HG03039 (cell line): ENCODE measurements at regions not wholly inside any gene's neighbourhood (a gene's known extent, or its start where the extent isn't known, plus 50 kb on each side); places are given as distances from the start of the nearest gene placed in this dataset.

ENCODE experiments used
- ATAC-seq: cut with Tn5 transposase; IDR thresholded peaks from one replicate; pipeline ENCODE4 v1.9.1; 2021; ENCODE audit warnings: mild to moderate bottlenecking, moderate library complexity; ENCODE audit not compliant: unreplicated experiment

DNA sequence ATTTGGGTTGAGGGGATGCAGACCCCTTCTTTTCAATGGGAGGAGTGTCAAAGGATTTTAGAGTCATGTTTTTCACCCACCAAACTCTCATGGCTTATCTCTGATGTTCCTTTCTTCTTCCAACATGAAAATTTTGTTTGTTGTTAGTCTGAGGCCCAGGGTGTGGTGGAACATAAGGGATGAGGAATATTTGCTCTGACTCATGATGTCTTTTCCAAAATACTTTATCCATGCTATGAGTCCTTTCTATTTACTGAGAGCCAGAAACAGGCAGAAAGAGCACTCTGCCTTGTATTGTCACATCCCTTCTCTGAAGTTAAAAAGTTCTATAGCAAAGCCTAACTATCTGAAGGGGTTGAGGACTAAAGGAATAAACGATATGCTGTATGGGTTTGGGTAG is 61.6 kb upstream of the GYPA start:
- no peak for ATAC-seq

DNA sequence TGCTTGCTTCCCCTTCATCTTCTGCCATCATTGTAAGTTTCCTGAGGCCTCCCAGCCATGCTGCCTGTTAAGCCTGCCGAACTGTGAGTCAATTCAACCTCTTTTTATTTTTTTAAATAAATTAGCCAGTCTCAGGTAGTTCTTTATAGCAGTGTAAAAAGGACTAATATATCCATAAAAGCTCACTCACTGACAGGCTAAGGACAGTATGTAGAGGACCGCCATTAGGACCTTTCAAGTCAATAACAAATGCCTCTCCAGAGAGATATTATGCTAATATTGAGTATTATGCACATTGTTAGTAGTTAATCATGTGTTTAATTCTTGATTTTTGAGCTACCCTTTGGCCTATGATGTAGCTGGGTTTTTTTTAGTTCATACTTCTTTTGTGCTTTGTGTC is 62.6 kb upstream of the GYPA start:
- no peak for ATAC-seq

DNA sequence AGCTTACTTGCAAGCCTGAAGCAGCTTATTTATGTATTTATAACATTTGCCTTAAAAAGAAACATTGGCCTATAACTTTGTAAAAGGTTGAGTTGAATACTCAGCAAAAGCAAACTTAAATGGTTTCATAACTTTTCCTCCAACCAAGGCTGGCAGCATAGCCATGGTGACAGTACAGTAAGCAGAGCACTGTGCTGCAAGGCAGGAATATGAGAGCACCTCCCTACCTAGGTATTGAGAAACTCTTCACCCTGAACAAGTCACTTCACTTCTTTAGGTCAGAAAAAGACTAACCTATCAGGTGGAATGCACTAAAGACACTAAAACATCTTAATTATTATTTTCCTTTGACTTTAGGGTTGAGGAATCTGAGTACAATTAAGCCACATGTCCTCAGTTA is 63.9 kb upstream of the GYPA start:
- ATAC-seq, result no peak

DNA sequence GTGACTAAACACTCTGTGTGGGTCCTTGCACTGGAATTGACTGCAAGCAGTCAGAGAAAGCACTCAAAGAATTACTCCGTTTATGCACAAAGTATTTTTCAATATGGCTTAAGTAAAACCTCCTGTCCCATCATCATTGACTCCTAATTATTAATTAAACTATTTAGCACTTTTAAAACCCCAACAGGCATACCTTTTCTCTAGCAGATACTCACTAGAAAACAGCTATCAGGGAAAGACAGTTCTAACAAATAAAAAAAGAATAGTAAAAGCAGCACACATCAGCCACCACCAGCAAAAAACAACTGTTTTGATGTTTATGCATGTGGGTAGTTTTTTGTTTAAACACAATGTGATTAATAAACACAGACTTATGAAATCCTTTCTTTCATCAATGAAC is 66.2 kb upstream of the GYPA start:
- ATAC-seq, result no peak

DNA sequence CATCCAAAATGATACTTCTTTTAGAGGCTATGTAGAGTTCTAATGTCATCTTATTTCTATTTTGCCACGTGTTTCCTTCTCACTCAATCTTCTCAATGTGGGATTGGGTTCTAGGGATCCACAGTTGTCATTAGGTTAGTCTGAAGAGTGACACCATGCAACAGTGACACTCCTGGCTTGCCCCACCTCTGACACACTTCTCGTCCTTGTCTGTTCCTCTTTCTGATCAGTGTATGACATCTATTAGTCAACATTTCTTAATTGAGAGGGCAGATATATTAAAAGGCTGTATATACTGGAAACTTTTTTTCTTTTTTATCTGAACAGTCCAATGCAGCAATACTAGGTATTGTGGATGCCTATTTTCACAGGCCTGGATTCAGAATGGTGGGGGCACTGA is 67.6 kb upstream of the GYPA start:
- no peak for ATAC-seq

DNA sequence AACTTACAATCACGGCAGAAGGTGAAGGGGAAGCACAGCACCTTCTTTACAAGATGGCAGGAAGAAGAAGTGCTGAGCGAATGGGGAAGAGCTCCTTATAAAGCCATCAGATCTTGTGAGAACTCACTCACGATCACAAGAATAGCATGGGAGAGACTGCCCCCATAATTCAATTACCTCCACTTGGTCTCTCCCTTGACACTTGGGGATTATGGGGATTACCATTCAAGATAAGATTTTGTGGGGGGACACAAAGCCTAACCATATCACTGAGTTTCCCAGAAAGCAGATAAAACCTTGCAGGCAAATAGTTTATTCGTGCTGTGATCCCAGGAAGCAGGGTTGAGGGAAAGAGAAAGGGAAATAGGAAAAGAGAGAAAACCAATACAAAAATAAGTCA is 69.0 kb upstream of the GYPA start:
- no peak for ATAC-seq

DNA sequence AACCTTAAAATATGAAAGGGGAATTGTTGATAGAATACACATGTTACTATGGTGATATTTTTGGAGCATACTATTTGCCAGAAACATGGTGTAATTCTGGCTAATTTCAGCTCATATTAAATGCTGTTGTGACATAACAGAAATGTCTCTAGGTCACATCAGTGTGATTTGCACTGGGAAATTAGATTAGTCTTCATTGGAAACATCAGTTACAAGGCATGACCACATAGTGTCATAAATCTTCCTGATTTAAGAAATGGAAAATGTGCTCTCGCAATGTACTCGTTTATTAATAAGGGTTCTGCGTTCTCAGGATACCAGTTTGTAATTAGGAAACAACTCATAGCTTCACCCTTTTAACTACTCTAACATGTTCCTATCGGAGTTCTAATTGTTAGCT is 72.9 kb upstream of the GYPA start:
- no peak for ATAC-seq

DNA sequence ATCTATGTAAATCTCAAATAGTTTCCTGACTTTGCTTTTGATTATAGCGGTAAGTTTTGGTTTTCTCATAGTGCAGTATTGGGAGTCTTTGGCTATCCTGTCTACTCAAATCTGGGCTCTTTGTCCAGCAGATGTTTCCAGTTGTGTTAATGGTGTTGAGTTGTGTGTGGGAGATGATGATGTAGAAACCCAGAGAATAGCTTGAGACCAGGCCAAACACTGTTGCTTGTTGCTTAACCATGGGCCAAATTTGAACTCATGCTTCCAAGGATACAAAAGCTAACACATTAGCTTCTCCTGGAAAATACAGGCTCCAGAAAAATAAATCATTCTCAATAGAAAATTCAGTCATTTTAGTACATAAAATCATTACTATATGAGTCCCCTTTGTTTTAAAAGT is 82.6 kb upstream of the GYPA start:
- ATAC-seq, result no peak

DNA sequence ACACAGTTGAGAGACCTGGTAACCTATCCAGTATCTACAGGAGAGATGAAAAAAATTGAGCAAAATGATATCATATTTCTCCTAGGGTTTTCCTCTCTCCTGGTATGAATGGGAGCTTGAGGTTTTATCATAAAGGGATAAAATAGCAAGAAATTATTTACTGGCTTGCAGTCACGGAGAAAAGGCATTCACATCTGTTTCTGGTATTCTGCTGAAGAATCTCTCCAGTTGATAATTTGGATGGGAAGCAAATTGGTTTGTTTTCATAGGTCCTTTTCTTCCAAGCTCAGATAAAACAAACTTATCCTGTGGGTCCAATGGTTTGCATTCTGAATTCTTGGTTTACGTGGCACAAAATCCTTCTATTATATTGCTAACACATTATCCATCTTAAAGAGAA is 83.1 kb upstream of the GYPA start:
- no peak for ATAC-seq

DNA sequence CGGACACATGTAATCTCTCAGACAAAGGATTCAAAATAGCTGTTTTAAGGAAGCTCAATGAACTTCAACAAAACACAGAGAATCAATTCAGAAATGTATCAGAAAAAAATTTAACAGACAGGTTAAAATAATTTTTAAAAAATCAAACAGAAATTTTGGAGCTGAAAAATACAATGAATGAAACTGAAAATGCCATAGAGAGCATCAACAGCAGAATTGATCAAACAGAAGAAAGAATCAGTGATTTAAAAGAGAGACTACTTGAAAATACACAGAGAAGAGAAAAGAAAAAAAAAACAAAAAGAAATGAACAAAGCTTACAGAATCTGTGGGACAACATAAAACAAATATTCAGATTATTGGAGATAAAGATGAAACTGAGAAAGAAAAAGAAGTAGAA is 118.8 kb upstream of the GYPA start:
- no peak for ATAC-seq

DNA sequence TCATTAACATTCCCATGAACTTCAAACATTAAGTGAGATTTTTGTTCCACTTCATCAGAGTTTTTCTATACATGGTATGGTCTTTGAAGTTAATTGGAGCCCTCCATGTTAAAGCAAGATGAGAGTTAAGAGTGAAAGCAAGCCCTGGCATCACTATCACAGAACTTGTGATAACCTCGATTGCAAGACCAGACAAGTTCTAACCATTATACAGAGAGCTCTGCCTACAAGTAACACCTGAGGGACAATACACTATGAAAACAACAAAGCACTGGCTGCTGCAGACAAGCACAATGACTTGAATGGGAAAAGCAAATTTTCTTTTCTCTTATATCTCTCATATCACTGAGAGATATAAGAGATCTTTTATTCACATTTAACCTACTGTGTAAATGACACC is 126.6 kb upstream of the GYPA start:
- no peak for ATAC-seq

DNA sequence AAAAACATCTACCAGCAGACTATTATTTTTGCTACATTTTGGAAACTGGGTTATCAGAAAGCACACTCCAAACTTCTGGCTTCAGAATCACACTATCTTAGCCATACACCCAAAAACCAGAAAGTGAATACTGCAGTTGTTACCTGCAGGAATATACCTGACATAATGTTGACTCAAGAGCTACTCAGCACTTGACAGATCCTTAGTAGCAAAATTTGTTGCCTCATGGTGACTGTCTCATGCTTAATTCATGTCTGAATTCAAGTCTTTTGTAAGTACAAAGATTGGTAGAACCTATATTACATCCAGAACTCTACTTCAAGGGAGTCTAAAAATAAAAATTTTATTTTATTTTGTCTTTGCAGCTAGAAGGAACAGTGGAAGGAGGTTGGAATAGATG is 140.2 kb upstream of the GYPA start:
- ATAC-seq, result no peak

DNA sequence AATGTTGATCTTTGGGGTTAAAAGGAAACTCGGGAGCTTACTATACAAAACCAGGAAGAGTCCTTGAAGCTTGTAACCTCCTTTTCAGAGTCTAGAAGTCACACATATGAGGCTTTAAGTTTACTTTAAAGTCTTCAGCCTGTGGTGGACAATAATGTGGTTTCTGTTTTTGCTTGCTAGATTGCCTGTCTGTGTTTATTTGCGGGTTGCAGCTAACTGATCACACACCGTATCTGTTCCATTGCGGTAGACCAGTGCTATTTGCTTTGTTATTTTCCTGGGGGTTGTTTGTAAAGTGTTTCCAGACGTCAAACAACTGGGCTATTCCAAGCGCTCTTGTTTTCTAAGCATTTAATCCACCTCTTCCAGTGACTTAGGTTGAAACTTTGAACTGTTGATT is 143.0 kb upstream of the GYPA start:
- ATAC-seq, result no peak

DNA sequence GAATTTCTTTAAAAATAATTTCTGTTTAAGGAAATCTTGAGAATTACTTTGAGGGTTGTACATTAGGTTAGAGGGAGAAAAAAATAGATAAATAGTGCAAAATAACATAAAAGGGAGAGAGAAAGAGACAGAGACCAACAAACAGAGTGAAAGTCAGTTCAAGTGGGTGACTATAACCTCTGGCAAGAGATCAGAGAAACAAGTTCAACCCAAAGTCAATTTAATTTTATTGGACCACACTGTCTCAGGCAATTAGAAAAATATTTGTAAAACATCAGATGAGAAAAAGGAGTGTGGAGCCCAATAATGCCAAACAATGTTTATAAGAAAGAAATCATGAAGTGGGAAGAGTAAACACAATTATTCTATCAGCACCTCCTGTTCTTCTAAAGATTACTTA is 143.5 kb upstream of the GYPA start:
- no peak for ATAC-seq

DNA sequence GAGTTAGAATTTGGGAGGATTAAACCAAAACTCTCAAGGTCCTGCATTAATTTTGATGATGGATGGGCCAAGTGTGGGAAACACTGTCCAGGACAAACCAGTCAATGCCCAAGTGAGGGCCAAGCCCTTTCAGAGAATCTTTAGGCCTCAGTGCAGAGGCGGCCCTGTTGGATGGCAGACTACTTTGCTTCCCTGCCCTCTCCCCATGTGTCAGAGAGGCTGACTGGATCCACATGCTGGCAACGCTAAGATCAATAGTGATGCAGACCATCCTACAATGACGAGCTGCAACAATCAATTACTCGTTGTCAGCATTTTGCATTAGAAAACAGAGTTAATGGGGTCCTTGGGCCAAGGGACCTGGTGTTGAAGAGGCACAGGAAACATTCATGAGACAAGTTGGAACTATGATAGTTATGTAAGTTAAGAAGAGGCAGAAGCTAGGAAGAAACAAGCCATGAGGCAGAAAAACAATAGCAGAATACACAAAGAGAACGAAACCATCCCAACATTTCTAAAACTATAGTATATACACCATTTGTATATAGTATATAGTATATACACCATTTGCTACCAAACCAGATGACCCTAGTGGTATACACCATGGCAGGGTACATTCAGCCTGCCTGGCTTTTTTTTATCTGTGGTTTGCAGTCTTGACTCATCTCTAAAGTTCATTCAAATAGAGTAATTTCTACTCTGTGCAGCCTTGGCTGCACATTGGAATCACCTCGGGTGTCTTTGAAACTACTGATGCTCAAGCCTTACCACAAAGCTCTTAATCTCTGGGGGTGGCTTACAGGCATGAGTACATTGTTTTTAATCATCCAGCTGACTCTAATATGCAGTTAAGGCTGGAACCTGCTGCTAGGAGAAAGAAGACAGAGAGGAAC is 147.7 kb upstream of the GYPA start:
- ATAC-seq, result peak; percentile 96

DNA sequence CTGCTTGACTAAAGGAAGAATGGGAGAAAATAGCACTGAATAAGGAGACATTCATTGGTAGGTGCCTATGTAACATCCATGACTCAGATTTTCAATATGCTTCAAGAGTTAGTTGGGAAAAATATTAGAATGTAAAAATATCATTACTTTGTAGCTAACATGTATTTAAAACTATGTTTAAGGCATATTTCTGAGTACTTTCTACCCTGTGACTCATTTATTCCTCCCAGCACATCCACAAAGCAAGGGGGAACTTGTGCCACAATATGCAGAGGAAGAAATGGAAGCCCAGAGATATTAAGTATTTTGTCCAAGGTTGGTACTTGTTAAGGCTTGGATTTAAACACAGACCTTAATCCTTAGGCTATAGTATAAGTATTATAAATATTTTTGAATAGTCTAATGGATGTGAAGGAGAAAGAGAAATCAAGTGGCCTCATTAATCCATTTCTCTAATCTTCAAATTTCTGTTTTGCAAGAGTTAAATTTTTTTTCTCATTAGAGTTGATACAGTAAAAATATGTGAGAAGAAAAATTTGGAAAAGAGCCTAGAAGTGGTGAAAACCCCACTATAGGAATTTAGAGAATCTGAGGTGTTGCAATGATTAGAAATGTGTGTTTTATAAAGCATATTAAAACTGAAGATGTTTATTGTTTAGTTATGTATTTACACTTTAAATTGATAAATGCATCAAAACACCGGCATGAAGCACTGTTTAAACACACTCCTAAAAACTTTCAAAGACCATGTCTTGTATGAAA is 149.3 kb upstream of the GYPA start:
- no peak for ATAC-seq

DNA sequence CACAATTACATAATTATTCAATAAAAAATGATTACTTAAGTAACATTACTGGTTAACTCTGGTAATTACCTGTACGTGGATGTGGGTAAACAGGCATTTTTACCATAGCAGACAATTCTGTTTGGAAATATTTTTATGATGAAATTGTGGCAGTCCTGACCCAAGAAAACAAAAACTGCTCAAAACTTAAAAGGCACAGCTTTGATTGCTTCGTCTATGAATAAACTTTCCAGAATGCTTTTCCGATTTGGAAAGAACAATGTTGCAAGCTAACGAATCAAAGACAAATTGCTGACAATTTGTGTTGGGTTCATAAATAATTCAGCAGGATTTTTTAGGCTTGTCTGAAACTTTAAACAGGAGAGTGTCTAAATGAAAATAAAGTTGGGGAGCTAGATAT is 150.6 kb upstream of the GYPA start:
- ATAC-seq, result no peak

DNA sequence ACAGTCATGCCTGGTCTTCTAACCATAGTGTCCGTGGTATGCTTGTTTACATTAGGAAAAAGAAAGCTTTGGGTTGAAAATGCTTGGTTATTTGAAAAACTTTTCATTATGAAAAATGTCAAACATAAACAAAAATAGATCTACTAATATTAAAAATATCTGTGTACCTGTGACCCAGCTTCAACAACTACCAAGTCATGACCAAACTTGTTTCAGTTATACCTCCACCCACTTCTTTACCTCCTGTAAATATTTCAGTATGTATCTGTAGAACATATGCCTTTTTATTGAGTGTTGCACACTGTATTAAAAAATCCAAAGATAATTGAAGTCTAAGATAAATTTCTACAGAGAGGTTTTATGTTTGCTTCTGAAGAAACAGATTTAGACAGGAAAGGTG is 153.7 kb upstream of the GYPA start:
- ATAC-seq, result no peak

DNA sequence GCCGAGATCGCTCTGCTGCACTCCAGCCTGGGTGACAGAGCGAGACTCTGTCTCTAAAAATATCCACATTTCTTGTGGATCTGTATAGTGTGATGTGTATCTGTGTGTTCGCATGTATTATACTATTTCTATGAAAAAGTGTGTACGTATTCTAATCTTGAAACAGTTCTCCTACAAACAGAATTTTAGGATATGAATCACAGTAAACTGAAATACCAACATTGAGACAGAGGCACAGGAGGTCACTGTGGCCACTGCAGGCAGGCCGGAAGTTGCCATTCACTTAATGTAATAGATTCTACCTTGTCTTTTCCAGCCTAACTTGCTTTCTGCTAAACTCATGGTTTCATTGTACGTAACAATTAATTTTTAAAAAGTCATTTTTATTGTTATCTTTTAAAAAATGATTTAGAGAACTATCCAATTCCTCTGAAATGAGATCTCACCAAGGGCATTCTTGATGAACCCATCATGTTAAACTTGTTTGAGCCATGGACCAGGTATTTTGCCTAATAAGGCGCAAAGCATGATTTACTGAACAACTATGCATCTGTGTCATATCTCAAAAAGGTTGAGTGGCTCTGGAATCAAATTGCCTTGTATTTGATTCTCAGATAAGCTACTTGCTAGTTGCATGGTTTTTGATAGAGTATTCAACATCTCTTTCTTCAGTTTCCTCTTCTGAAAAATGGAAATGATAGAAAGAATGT is 154.9 kb upstream of the GYPA start:
- ATAC-seq, result no peak

DNA sequence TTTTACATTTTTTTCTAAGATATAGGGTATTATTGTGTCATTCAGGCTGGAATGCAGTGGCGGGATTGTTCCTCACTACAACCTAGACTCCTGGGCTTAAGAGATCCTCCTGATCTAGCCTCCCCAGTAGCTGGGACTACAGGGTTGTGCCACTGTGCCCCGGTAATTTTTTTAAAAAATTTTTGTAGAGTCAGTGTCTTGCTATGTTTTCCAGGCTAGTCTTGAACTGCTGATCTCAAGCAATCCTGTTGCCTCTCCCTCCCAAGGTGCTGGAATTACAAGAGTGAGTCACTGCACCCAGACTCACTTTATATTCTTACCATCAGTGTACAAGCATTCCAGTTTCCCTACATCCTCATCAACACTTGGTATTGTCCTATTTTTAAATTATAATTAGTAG is 156.4 kb upstream of the GYPA start:
- no peak for ATAC-seq

DNA sequence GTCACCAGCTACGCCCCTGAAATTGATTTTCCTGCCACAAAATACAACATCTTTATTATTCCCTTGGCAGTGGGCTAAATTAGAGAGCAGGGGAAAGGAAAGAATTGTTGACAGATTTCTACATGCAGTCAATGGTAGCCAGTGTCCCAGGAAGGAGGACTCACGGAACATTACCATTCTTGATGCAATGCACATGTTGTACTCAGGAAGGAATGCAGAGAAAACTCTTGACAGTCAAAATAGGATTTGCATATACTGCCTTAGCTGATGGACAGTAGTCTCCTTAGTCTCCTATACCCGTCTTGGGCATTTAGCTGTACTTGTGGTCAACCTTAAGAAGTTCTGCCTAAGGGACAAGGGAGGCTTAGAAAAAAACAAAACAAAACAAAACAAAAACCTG is 158.0 kb upstream of the GYPA start:
- ATAC-seq, result no peak

DNA sequence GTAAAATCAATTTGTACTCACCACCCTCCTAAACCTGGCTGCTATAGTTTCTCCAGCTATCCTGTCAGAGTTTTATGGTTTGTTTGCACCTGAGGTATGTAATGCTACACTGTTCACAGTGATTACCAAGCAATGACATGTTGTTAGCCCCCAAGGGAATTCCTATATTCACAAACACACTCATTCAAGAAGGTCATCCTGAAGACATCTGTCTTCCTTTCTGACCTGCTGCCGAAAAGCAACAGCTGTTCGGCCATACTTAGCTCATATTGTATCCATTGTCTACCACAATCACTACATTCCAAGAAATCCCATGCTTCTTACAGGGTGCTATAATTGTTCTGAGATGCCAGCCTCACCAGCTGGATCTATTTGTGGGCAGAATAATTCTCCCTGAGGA is 160.1 kb upstream of the GYPA start:
- ATAC-seq, result no peak
